ENCODE measurements at regions not wholly inside any gene's neighbourhood (a gene's known extent, or its start where the extent isn't known, plus 50 kb on each side); places are given as distances from the start of the nearest gene placed in this dataset.

- Histone ChIP-seq H3K36me3 (no peaks in the 10 kb centered on the region), H3K9me3 (no peaks in the 10 kb centered on the region), H3K4me3 (no peak overlapping the region), H3K27ac (no peak overlapping the region), H3K27me3 (no peaks in the 10 kb centered on the region), H3K4me1 (no peaks in the 10 kb centered on the region)
- TF ChIP-seq POLR2A (IDR thresholded peaks at IDR 0.05) (no peak), CTCF (IDR thresholded peaks at IDR 0.05) (no peak), POLR2AphosphoS5 (IDR thresholded peaks at IDR 0.05) (no peak)
- DNase-seq (ENCODE audit: low spot score in 2 of 2) = no peak
- intact Hi-C loops (cut with DNase I; ENCODE audit: low total_unique reads) = no loop called here
Measured at GRCh38 chr9:13737885-13738284, 458.4 kb upstream of the MPDZ start.

GRCh38 chr9:13735181-13735580 is 455.7 kb upstream of the MPDZ start:
- no peaks in the 10 kb centered on the region for H3K9me3 ChIP-seq
- no peak for TF ChIP-seq POLR2A (IDR thresholded peaks at IDR 0.05)
- no peak for TF ChIP-seq POLR2AphosphoS5 (IDR thresholded peaks at IDR 0.05)
- no peak for TF ChIP-seq CTCF (IDR thresholded peaks at IDR 0.05)
- H3K27me3 ChIP-seq = no peaks in the 10 kb centered on the region
- intact Hi-C loops (cut with DNase I; ENCODE audit: low total_unique reads) = no loop called here
- H3K36me3 ChIP-seq = no peaks in the 10 kb centered on the region
- H3K27ac ChIP-seq = no peak overlapping the region
- DNase-seq (ENCODE audit: low spot score in 2 of 2) = no peak
- no peak overlapping the region for H3K4me3 ChIP-seq
- H3K4me1 ChIP-seq = no peaks in the 10 kb centered on the region

GRCh38 chr9:13734601-13735000 is 455.1 kb upstream of the MPDZ start:
- no peak for TF ChIP-seq CTCF (IDR thresholded peaks at IDR 0.05)
- TF ChIP-seq POLR2A (IDR thresholded peaks at IDR 0.05) = no peak
- TF ChIP-seq POLR2AphosphoS5 (IDR thresholded peaks at IDR 0.05) = no peak
- Histone ChIP-seq H3K27ac (no peak overlapping the region), H3K4me3 (no peak overlapping the region), H3K36me3 (no peaks in the 10 kb centered on the region), H3K27me3 (no peaks in the 10 kb centered on the region), H3K4me1 (no peaks in the 10 kb centered on the region), H3K9me3 (no peaks in the 10 kb centered on the region)
- DNase-seq (ENCODE audit: low spot score in 2 of 2) = no peak
- intact Hi-C loops (cut with DNase I; ENCODE audit: low total_unique reads) = no loop called here

- H3K4me1 ChIP-seq = no peaks in the 10 kb centered on the region
- intact Hi-C loops (cut with DNase I; ENCODE audit: low total_unique reads) = no loop called here
Measured at GRCh38 chr9:13732290-13732689, 452.8 kb upstream of the MPDZ start.

GRCh38 chr9:13731637-13732036 is 452.1 kb upstream of the MPDZ start:
- no peak for TF ChIP-seq POLR2A (IDR thresholded peaks at IDR 0.05)
- TF ChIP-seq CTCF (IDR thresholded peaks at IDR 0.05) = no peak
- no peak for TF ChIP-seq POLR2AphosphoS5 (IDR thresholded peaks at IDR 0.05)
- intact Hi-C loops (cut with DNase I; ENCODE audit: low total_unique reads) = no loop called here
- Histone ChIP-seq H3K4me3 (no peak overlapping the region), H3K4me1 (no peaks in the 10 kb centered on the region), H3K27ac (no peak overlapping the region), H3K36me3 (no peaks in the 10 kb centered on the region), H3K27me3 (no peaks in the 10 kb centered on the region), H3K9me3 (no peaks in the 10 kb centered on the region)
- DNase-seq (ENCODE audit: low spot score in 2 of 2) = no peak

More at GRCh38 chr9:13732290-13732689, 452.8 kb upstream of the MPDZ start:
- Histone ChIP-seq H3K27ac (no peak overlapping the region), H3K36me3 (no peaks in the 10 kb centered on the region), H3K9me3 (no peaks in the 10 kb centered on the region), H3K27me3 (no peaks in the 10 kb centered on the region), H3K4me3 (no peak overlapping the region)
- TF ChIP-seq POLR2A (IDR thresholded peaks at IDR 0.05) (no peak), POLR2AphosphoS5 (IDR thresholded peaks at IDR 0.05) (no peak), CTCF (IDR thresholded peaks at IDR 0.05) (no peak)
- no peak for DNase-seq (ENCODE audit: low spot score in 2 of 2)
